Stimulated activated CD8-positive, alpha-beta memory T cell treated with anti-CD3 and anti-CD28 coated beads, Interleukin-15, amount 100 ng/mL, for 48 hours (primary cell): ENCODE measurements at regions not wholly inside any gene's neighbourhood (a gene's known extent, or its start where the extent isn't known, plus 50 kb on each side); places are given as distances from the start of the nearest gene placed in this dataset.

Experiments
- DNase-seq, 2 donors: peaks; one replicate each; pipeline ENCODE4 v3.0.0-alpha.2; 2020; ENCODE audit warnings: low read depth in 2 of 2

- no peak for DNase-seq
Measured at GRCh38 chr4:15366721-15367120, 61.1 kb upstream of the C1QTNF7 start.

GRCh38 chr4:15368856-15369255 lies 59.0 kb upstream of the C1QTNF7 start:
- no peak for DNase-seq

GRCh38 chr4:15370296-15370695 lies 57.5 kb upstream of the C1QTNF7 start:
- no peak for DNase-seq

- no peak for DNase-seq
Measured at GRCh38 chr4:15373363-15373762, 54.5 kb upstream of the C1QTNF7 start.

- DNase-seq = no peak
Measured at GRCh38 chr4:15374656-15375055, 53.2 kb upstream of the C1QTNF7 start.

- DNase-seq = no peak
Measured at GRCh38 chr4:15375667-15376066, 52.2 kb upstream of the C1QTNF7 start.

- no peak for DNase-seq
Measured at GRCh38 chr4:15376145-15376544, 51.7 kb upstream of the C1QTNF7 start.

- no peak for DNase-seq
Measured at GRCh38 chr4:15376594-15376993, 51.2 kb upstream of the C1QTNF7 start.
